ENCODE measurements at regions not wholly inside any gene's neighbourhood (a gene's known extent, or its start where the extent isn't known, plus 50 kb on each side); places are given as distances from the start of the nearest gene placed in this dataset.

GRCh38 chr3:40858364-40859115 is 333.8 kb downstream of the ZNF621 start:
- Histone ChIP-seq H3K9me1 (ENCODE audit: control insufficient read depth, insufficient read depth, low read length) (no peaks in the 10 kb centered on the region), H3K27me3 (ENCODE audit: control insufficient read depth in 2 of 2, insufficient read depth in 2 of 2, low read length in 2 of 2) (no peaks in the 10 kb centered on the region; a peak in 1 of 5 replicates), H3K9ac (ENCODE audit: insufficient read depth in 1 of 2, low read depth in 2 of 2, low read length in 2 of 2) (no peak overlapping the region), H3K27ac (ENCODE audit: extremely low read depth, low read depth, low read length) (no peak overlapping the region), H3K4me2 (ENCODE audit: insufficient read depth, low read length) (no peak overlapping the region), H3K4me3 (no peak overlapping the region), H3K36me3 (ENCODE audit: control insufficient read depth, insufficient read depth, low read length) (no peaks in the 10 kb centered on the region), H3K9me3 (replicated peaks; ENCODE audit: control insufficient read depth, insufficient read depth, low read depth, low read length) (no peaks in the 10 kb centered on the region), H4K20me1 (replicated peaks; ENCODE audit: control insufficient read depth, insufficient read depth, low read length) (no peaks in the 10 kb centered on the region), H3K4me1 (replicated peaks in 1 of 2; ENCODE audit: control insufficient read depth in 2 of 2, insufficient read depth in 2 of 2, low read length in 2 of 2) (no peaks in the 10 kb centered on the region), H3K79me2 (ENCODE audit: control insufficient read depth, insufficient read depth, low read length) (no peaks in the 10 kb centered on the region), H2AFZ (ENCODE audit: low read depth, low read length) (no peak overlapping the region)
- DNase-seq (ENCODE audit: extremely low read depth in 1 of 4, low spot score in 3 of 4), result no peak
- CTCF ChIA-PET (ENCODE audit: low intra/inter-chr PET ratio), result no interaction called here
- no TSS peak for BruUV-seq (replicated peaks)
- no peak for FAIRE-seq
- no peak for TF ChIP-seq STAG1 (CRISPR knock-in tag; IDR thresholded peaks at IDR 0.05; ENCODE audit: borderline replicate concordance)
- no peak for TF ChIP-seq RBM34 (IDR thresholded peaks at IDR 0.05; ENCODE audit: borderline replicate concordance, insufficient read depth, low read length)
- no peak for TF ChIP-seq ZBTB43 (CRISPR knock-in tag; IDR thresholded peaks at IDR 0.05)
- no peak for ATAC-seq
- POLR2A ChIA-PET, result interaction anchor here (0.7 to 1.0 kb wide), 2 partner anchors 10 to 16 kb away, joined by 3 read pairs; no protein-coding TSS in a partner anchor
- intact Hi-C loops (cut with micrococcal nuclease) (no loop called here), in situ Hi-C loops (cut with MboI) (no loop called here)
- WGBS (ENCODE audit: insufficient coverage, low coverage, missing lambda C conversion rate), result 2% methylated on average over 5 of the region's 7 CpGs

- Histone ChIP-seq H3K4me2 (ENCODE audit: insufficient read depth, low read length) (no peak overlapping the region), H4K20me1 (replicated peaks; ENCODE audit: control insufficient read depth, insufficient read depth, low read length) (no peaks in the 10 kb centered on the region), H3K4me3 (no peak overlapping the region), H3K9me1 (ENCODE audit: control insufficient read depth, insufficient read depth, low read length) (no peaks in the 10 kb centered on the region), H3K79me2 (ENCODE audit: control insufficient read depth, insufficient read depth, low read length) (no peaks in the 10 kb centered on the region), H3K9ac (ENCODE audit: insufficient read depth in 1 of 2, low read depth in 2 of 2, low read length in 2 of 2) (no peak overlapping the region), H3K9me3 (replicated peaks; ENCODE audit: control insufficient read depth, insufficient read depth, low read depth, low read length) (no peaks in the 10 kb centered on the region), H3K27ac (ENCODE audit: extremely low read depth, low read depth, low read length) (no peak overlapping the region), H2AFZ (ENCODE audit: low read depth, low read length) (no peak overlapping the region), H3K4me1 (replicated peaks in 1 of 2; ENCODE audit: control insufficient read depth in 2 of 2, insufficient read depth in 2 of 2, low read length in 2 of 2) (no peaks in the 10 kb centered on the region; a peak in 1 of 5 replicates), H3K36me3 (ENCODE audit: control insufficient read depth, insufficient read depth, low read length) (no peaks in the 10 kb centered on the region), H3K27me3 (ENCODE audit: control insufficient read depth in 2 of 2, insufficient read depth in 2 of 2, low read length in 2 of 2) (peaks cover 0 to 4% of the 10 kb centered on the region in 2 experiments; a peak in 1 of 5 replicates)
- no peak for FAIRE-seq
- no TSS peak for BruUV-seq (replicated peaks)
- no peak for DNase-seq (ENCODE audit: extremely low read depth in 1 of 4, low spot score in 3 of 4)
- in situ Hi-C loops (cut with MboI) (no loop called here), intact Hi-C loops (cut with micrococcal nuclease) (no loop called here)
- no peak for ATAC-seq
- ChIA-PET CTCF (ENCODE audit: low intra/inter-chr PET ratio) (no interaction called here), POLR2A (no interaction called here)
- WGBS (ENCODE audit: insufficient coverage, low coverage, missing lambda C conversion rate), result 0% methylated on average over 2 of the region's 2 CpGs
- TF ChIP-seq YBX1 (IDR thresholded peaks at IDR 0.05), result no peak
- no peak for TF ChIP-seq NBN (IDR thresholded peaks at IDR 0.05; ENCODE audit: low read depth)
- TF ChIP-seq TAF9B (IDR thresholded peaks at IDR 0.05; ENCODE audit: partially characterized antibody), result no peak
- TF ChIP-seq PPARD (CRISPR knock-in tag; IDR thresholded peaks at IDR 0.05), result no peak
- TF ChIP-seq TFAM (CRISPR knock-in tag; conservative IDR thresholded peaks at IDR 0.05), result no peak
- no peak for TF ChIP-seq ZNF449 (CRISPR knock-in tag; IDR thresholded peaks at IDR 0.05)
- no peak for TF ChIP-seq PATZ1 (CRISPR knock-in tag; IDR thresholded peaks at IDR 0.05; ENCODE audit: borderline replicate concordance)
- TF ChIP-seq RBM15 (IDR thresholded peaks at IDR 0.05; ENCODE audit: insufficient read depth, low read length), result no peak
Observed at GRCh38 chr3:40862946-40863345, 336.4 kb upstream of the CTNNB1 start.
